ENCODE measurements at regions not wholly inside any gene's neighbourhood (a gene's known extent, or its start where the extent isn't known, plus 50 kb on each side); places are given as distances from the start of the nearest gene placed in this dataset.

- DNase-seq (ENCODE audit: low spot score) = no peak
- Histone ChIP-seq H3K4me2 (ENCODE audit: low read length) (no peak overlapping the region), H3K79me2 (ENCODE audit: insufficient read depth, low read depth, low read length) (no peaks in the 10 kb centered on the region), H3K27ac (ENCODE audit: low read depth, low read length, poor library complexity, severe bottlenecking) (no peak overlapping the region), H3K4me1 (ENCODE audit: insufficient read depth, low read length, poor library complexity, severe bottlenecking) (no peaks in the 10 kb centered on the region), H3K4me3 (ENCODE audit: low read depth, low read length, poor library complexity, severe bottlenecking) (no peak overlapping the region), H4K20me1 (ENCODE audit: insufficient read depth, low read length) (no peaks in the 10 kb centered on the region), H3K9me3 (ENCODE audit: low read length) (0 out of 2 replicates have a peak, but pooled peaks cover 6% of the 10 kb centered on the region), H2AFZ (ENCODE audit: low read length) (no peak overlapping the region), H3K9me2 (ENCODE audit: insufficient read depth, low read length) (no peaks in the 10 kb centered on the region), H3K36me3 (ENCODE audit: insufficient read depth, low read length) (no peaks in the 10 kb centered on the region)
- ChIA-PET POLR2A (interaction anchor here (0.6 kb wide), 1 partner anchor 140 kb away, joined by 3 read pairs; no protein-coding TSS in a partner anchor), CTCF (ENCODE audit: unreplicated experiment) (no interaction called here)
- intact Hi-C loops (cut with micrococcal nuclease; ENCODE audit: unreplicated experiment) = no loop called here
- no TSS peak for BruUV-seq (replicated peaks)
- no peak for TF ChIP-seq CTCF (conservative IDR thresholded peaks at IDR 0.05; ENCODE audit: low read length)
- TF ChIP-seq EZH2phosphoT487 (IDR thresholded peaks at IDR 0.05; ENCODE audit: borderline replicate concordance, low read depth, low read length) = no peak
Measured at GRCh38 chr6:167580619-167580911, 246.1 kb upstream of the AFDN start.

GRCh38 chr6:167581637-167582036 lies 245.1 kb upstream of the AFDN start:
- Histone ChIP-seq H3K36me3 (ENCODE audit: insufficient read depth, low read length) (no peaks in the 10 kb centered on the region), H3K27ac (ENCODE audit: low read depth, low read length, poor library complexity, severe bottlenecking) (no peak overlapping the region), H3K4me2 (ENCODE audit: low read length) (no peak overlapping the region), H3K9me2 (ENCODE audit: insufficient read depth, low read length) (no peaks in the 10 kb centered on the region), H3K4me3 (ENCODE audit: low read depth, low read length, poor library complexity, severe bottlenecking) (no peak overlapping the region), H4K20me1 (ENCODE audit: insufficient read depth, low read length) (no peaks in the 10 kb centered on the region), H2AFZ (ENCODE audit: low read length) (no peak overlapping the region), H3K79me2 (ENCODE audit: insufficient read depth, low read depth, low read length) (no peaks in the 10 kb centered on the region), H3K4me1 (ENCODE audit: insufficient read depth, low read length, poor library complexity, severe bottlenecking) (no peaks in the 10 kb centered on the region), H3K9me3 (ENCODE audit: low read length) (0 out of 2 replicates have a peak, but pooled peaks cover 6% of the 10 kb centered on the region)
- TF ChIP-seq CTCF (conservative IDR thresholded peaks at IDR 0.05; ENCODE audit: low read length) = no peak
- no peak for TF ChIP-seq EZH2phosphoT487 (IDR thresholded peaks at IDR 0.05; ENCODE audit: borderline replicate concordance, low read depth, low read length)
- ChIA-PET POLR2A (no interaction called here), CTCF (ENCODE audit: unreplicated experiment) (no interaction called here)
- no peak for DNase-seq (ENCODE audit: low spot score)
- BruUV-seq (replicated peaks) = no TSS peak
- intact Hi-C loops (cut with micrococcal nuclease; ENCODE audit: unreplicated experiment) = no loop called here

GRCh38 chr6:167583412-167583811 lies 243.3 kb upstream of the AFDN start:
- Histone ChIP-seq H3K4me2 (ENCODE audit: low read length) (no peak overlapping the region), H3K9me3 (ENCODE audit: low read length) (0 out of 2 replicates have a peak, but pooled peaks cover 6% of the 10 kb centered on the region), H2AFZ (ENCODE audit: low read length) (no peak overlapping the region), H3K27ac (ENCODE audit: low read depth, low read length, poor library complexity, severe bottlenecking) (no peak overlapping the region), H4K20me1 (ENCODE audit: insufficient read depth, low read length) (no peaks in the 10 kb centered on the region), H3K4me3 (ENCODE audit: low read depth, low read length, poor library complexity, severe bottlenecking) (no peak overlapping the region), H3K79me2 (ENCODE audit: insufficient read depth, low read depth, low read length) (no peaks in the 10 kb centered on the region), H3K9me2 (ENCODE audit: insufficient read depth, low read length) (no peaks in the 10 kb centered on the region), H3K36me3 (ENCODE audit: insufficient read depth, low read length) (no peaks in the 10 kb centered on the region), H3K4me1 (ENCODE audit: insufficient read depth, low read length, poor library complexity, severe bottlenecking) (no peaks in the 10 kb centered on the region)
- POLR2A ChIA-PET = no interaction called here
- CTCF ChIA-PET (ENCODE audit: unreplicated experiment) = no interaction called here
- BruUV-seq (replicated peaks) = no TSS peak
- TF ChIP-seq CTCF (conservative IDR thresholded peaks at IDR 0.05; ENCODE audit: low read length) (no peak), EZH2phosphoT487 (IDR thresholded peaks at IDR 0.05; ENCODE audit: borderline replicate concordance, low read depth, low read length) (no peak)
- no peak for DNase-seq (ENCODE audit: low spot score)
- intact Hi-C loops (cut with micrococcal nuclease; ENCODE audit: unreplicated experiment) = no loop called here
